WTC11 (cell line): ENCODE measurements at regions not wholly inside any gene's neighbourhood (a gene's known extent, or its start where the extent isn't known, plus 50 kb on each side); places are given as distances from the start of the nearest gene placed in this dataset.

Source experiments
- ATAC-seq: fragments of 200-7000 bp; cut with Tn5 transposase; 2 replicates; pipeline ENCODE4 v1.10.0; 2021; ENCODE audit warnings: mild to moderate bottlenecking, moderate library complexity
- CTCF ChIA-PET: fragments of 300-600 bp; sonication (Branson Sonifier 250); formaldehyde crosslinking; loops from one replicate; lab custom pipeline; 2021; ENCODE audit warnings: antibody characterized with exemption; lab: Charles Lee
- POLR2A ChIA-PET: fragments of 350-600 bp; sonication (Branson Sonifier 250); formaldehyde crosslinking; loops from one replicate; lab custom pipeline; 2021; ENCODE audit warnings: antibody characterized with exemption; lab: Charles Lee
- DNase-seq: peaks from one replicate; pipeline ENCODE4 v3.0.0; 2021; ENCODE audit warnings: low spot score
- H3K27ac Mint-ChIP-seq: 2 replicates; pipeline ENCODE4 v1.8.0; 2021; ENCODE audit warnings: mixed read lengths
- H3K27me3 Mint-ChIP-seq: 2 replicates; pipeline ENCODE4 v1.8.0; 2021; ENCODE audit warnings: low read depth, mild to moderate bottlenecking, moderate library complexity, mixed read lengths
- H3K36me3 Mint-ChIP-seq: 2 replicates; pipeline ENCODE4 v1.8.0; 2021; ENCODE audit warnings: mixed read lengths
- H3K4me1 Mint-ChIP-seq: 2 replicates; pipeline ENCODE4 v1.8.0; 2022; ENCODE audit warnings: mixed read lengths
- H3K4me3 Mint-ChIP-seq: 2 replicates; pipeline ENCODE4 v1.8.0; 2021; ENCODE audit warnings: mild to moderate bottlenecking, moderate library complexity, mixed read lengths
- H3K9me3 Mint-ChIP-seq: 2 replicates; pipeline ENCODE4 v1.8.0; 2021; ENCODE audit warnings: mixed read lengths
- ARID4B ChIP-seq: sonication (generic); formaldehyde crosslinking; IDR thresholded peaks from 2 replicates; pipeline ENCODE4 v1.8.0; 2023; ENCODE audit warnings: missing genetic modification reagents, mild to moderate bottlenecking, borderline replicate concordance
- ELF4 ChIP-seq: sonication (generic); formaldehyde crosslinking; IDR thresholded peaks from 2 replicates; pipeline ENCODE4 v1.8.1; 2022; ENCODE audit warnings: low read depth, mild to moderate bottlenecking, moderate library complexity, missing genetic modification reagents
- ERG ChIP-seq: fragments of 250-450 bp; sonication (Bioruptor Pico); IDR thresholded peaks from 2 replicates; pipeline ENCODE4 v1.8.0; 2021; ENCODE audit warnings: mild to moderate bottlenecking
- ETV6 ChIP-seq: sonication (generic); formaldehyde crosslinking; IDR thresholded peaks from 2 replicates; pipeline ENCODE4 v1.8.1; 2022; ENCODE audit warnings: mild to moderate bottlenecking, missing genetic modification reagents
- HMGA2 ChIP-seq: fragments of 250-450 bp; sonication (Bioruptor Pico); IDR thresholded peaks from 2 replicates; pipeline ENCODE4 v1.4.0; 2021; ENCODE audit warnings: mild to moderate bottlenecking, moderate library complexity
- HMGXB4 ChIP-seq: sonication (generic); formaldehyde crosslinking; IDR thresholded peaks from 2 replicates; pipeline ENCODE4 v1.8.1; 2023; ENCODE audit warnings: mild to moderate bottlenecking, moderate library complexity, missing genetic modification reagents
- IRF1 ChIP-seq: sonication (generic); formaldehyde crosslinking; IDR thresholded peaks from 2 replicates; pipeline ENCODE4 v1.8.0; 2023; ENCODE audit warnings: missing genetic modification reagents
- IRF2 ChIP-seq: sonication (generic); formaldehyde crosslinking; IDR thresholded peaks from 2 replicates; pipeline ENCODE4 v1.8.0; 2022; ENCODE audit warnings: low read depth, missing genetic modification reagents, borderline replicate concordance
- MAX ChIP-seq: sonication (generic); formaldehyde crosslinking; IDR thresholded peaks from 2 replicates; pipeline ENCODE4 v1.8.0; 2022; ENCODE audit warnings: mild to moderate bottlenecking, missing genetic modification reagents
- MXD4 ChIP-seq: fragments of 250-450 bp; sonication (Bioruptor Pico); IDR thresholded peaks from 2 replicates; pipeline ENCODE4 v1.8.0; 2021; ENCODE audit warnings: mild to moderate bottlenecking, moderate library complexity, borderline replicate concordance
- PREB ChIP-seq: sonication (generic); formaldehyde crosslinking; IDR thresholded peaks from 2 replicates; pipeline ENCODE4 v1.8.1; 2022; ENCODE audit warnings: mild to moderate bottlenecking, missing genetic modification reagents, moderate library complexity, borderline replicate concordance
- RORB ChIP-seq: fragments of 250-450 bp; sonication (Bioruptor Pico); IDR thresholded peaks from 2 replicates; pipeline ENCODE4 v1.9.0; 2021; ENCODE audit warnings: mild to moderate bottlenecking
- TCF7 ChIP-seq: sonication (generic); formaldehyde crosslinking; IDR thresholded peaks from 2 replicates; pipeline ENCODE4 v1.8.0; 2022; ENCODE audit warnings: mild to moderate bottlenecking, low read depth, missing genetic modification reagents, moderate library complexity
- TEAD4 ChIP-seq: sonication (generic); formaldehyde crosslinking; IDR thresholded peaks from 2 replicates; pipeline ENCODE4 v1.8.0; 2022; ENCODE audit warnings: mild to moderate bottlenecking, missing genetic modification reagents
- TP53 ChIP-seq: sonication (generic); formaldehyde crosslinking; IDR thresholded peaks from 2 replicates; pipeline ENCODE4 v1.8.1; 2023; ENCODE audit warnings: mild to moderate bottlenecking, missing genetic modification reagents
- ZNF121 ChIP-seq: sonication (generic); formaldehyde crosslinking; IDR thresholded peaks from 2 replicates; pipeline ENCODE4 v1.8.0; 2023; ENCODE audit warnings: missing genetic modification reagents
- ZNF263 ChIP-seq: sonication (generic); formaldehyde crosslinking; IDR thresholded peaks from 2 replicates; pipeline ENCODE4 v1.8.1; 2022; ENCODE audit warnings: low read depth, mild to moderate bottlenecking, moderate library complexity, missing genetic modification reagents
- ZNF317 ChIP-seq: sonication (generic); formaldehyde crosslinking; IDR thresholded peaks from 2 replicates; pipeline ENCODE4 v1.8.1; 2023; ENCODE audit warnings: low read depth, mild to moderate bottlenecking, moderate library complexity, missing genetic modification reagents, borderline replicate concordance
- ZNF423 ChIP-seq: fragments of 250-450 bp; sonication (Bioruptor Pico); IDR thresholded peaks from 2 replicates; pipeline ENCODE4 v2.1.2; 2022; ENCODE audit warnings: mild to moderate bottlenecking, moderate library complexity
- ZNF425 ChIP-seq: fragments of 250-450 bp; sonication (Bioruptor Pico); conservative IDR thresholded peaks from 2 replicates; pipeline ENCODE4 v1.9.0; 2021; ENCODE audit warnings: mild to moderate bottlenecking

- H3K36me3 Mint-ChIP-seq: no peaks in the 10 kb centered on the region
- CTCF ChIA-PET: no interaction called here
- TF ChIP-seq HMGXB4 (CRISPR knock-in tag) (no peak), TP53 (no peak), RORB (CRISPR knock-in tag) (no peak), ELF4 (no peak), HMGA2 (CRISPR knock-in tag) (no peak), MAX (CRISPR knock-in tag) (no peak), TCF7 (CRISPR knock-in tag) (no peak), ZNF121 (CRISPR knock-in tag) (no peak), PREB (CRISPR knock-in tag) (no peak), IRF1 (CRISPR knock-in tag) (no peak), MXD4 (no peak), ZNF263 (CRISPR knock-in tag) (no peak), TEAD4 (CRISPR knock-in tag) (no peak), ZNF425 (no peak), ERG (CRISPR knock-in tag) (no peak), IRF2 (CRISPR knock-in tag) (no peak), ARID4B (CRISPR knock-in tag) (no peak), ZNF317 (CRISPR knock-in tag) (no peak), ZNF423 (CRISPR knock-in tag) (no peak), ETV6 (CRISPR knock-in tag) (no peak)
- POLR2A ChIA-PET: interaction anchor here (0.6 kb wide), 1 partner anchor 361 kb away, joined by 3 read pairs; no protein-coding TSS in a partner anchor
- no peak overlapping the region for H3K27ac Mint-ChIP-seq
- peaks cover 6% of the 10 kb centered on the region for H3K9me3 Mint-ChIP-seq
- no peaks in the 10 kb centered on the region for H3K27me3 Mint-ChIP-seq
- ATAC-seq (no peak), DNase-seq (no peak)
- no peak overlapping the region for H3K4me3 Mint-ChIP-seq
- peaks cover 21% of the 10 kb centered on the region for H3K4me1 Mint-ChIP-seq
These were observed 481.5 kb upstream of the HSF2 start for GRCh38 chr6:121917834-121918559.
